ENCODE measurements at regions not wholly inside any gene's neighbourhood (a gene's known extent, or its start where the extent isn't known, plus 50 kb on each side); places are given as distances from the start of the nearest gene placed in this dataset.

- TF ChIP-seq POLR2A (IDR thresholded peaks at IDR 0.05; ENCODE audit: low read length) (no peak), GATA1 (IDR thresholded peaks at IDR 0.05; ENCODE audit: low read depth, low read length) (no peak)
These were observed 50.8 kb upstream of the SASH1 start for GRCh38 chr6:148291876-148292275.
